ENCODE measurements at regions not wholly inside any gene's neighbourhood (a gene's known extent, or its start where the extent isn't known, plus 50 kb on each side); places are given as distances from the start of the nearest gene placed in this dataset.

DNA sequence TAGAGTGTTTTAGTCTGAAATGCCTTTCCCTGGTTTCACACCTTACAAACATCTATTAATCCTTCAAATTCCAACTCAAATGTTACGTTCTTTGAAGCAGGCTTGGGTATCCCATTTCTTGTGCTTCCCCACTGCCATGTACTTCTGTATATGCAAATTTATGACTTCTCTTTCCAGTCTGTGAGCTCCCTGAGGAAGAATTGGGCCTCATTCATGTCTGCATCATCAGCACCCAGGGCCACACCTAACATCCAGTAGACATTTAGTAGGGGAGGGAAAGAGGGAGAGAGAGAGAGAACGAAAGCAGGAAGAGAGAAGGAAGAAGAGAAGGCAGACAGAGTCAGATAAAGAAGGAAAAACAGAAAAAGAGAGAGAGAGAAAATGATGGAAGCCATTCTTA lies 53.3 kb upstream of the KY start:
- Histone ChIP-seq H3K9me3 (no peaks in the 10 kb centered on the region), H3K36me3 (no peaks in the 10 kb centered on the region), H3K27me3 (no peaks in the 10 kb centered on the region), H3K4me3 (no peak overlapping the region), H3K4me1 (no peaks in the 10 kb centered on the region), H3K27ac (no peak overlapping the region)
- intact Hi-C loops (cut with DNase I; ENCODE audit: low total_unique reads), result no loop called here
- DNase-seq (ENCODE audit: low spot score in 2 of 2), result no peak
- TF ChIP-seq, protein P1, sequence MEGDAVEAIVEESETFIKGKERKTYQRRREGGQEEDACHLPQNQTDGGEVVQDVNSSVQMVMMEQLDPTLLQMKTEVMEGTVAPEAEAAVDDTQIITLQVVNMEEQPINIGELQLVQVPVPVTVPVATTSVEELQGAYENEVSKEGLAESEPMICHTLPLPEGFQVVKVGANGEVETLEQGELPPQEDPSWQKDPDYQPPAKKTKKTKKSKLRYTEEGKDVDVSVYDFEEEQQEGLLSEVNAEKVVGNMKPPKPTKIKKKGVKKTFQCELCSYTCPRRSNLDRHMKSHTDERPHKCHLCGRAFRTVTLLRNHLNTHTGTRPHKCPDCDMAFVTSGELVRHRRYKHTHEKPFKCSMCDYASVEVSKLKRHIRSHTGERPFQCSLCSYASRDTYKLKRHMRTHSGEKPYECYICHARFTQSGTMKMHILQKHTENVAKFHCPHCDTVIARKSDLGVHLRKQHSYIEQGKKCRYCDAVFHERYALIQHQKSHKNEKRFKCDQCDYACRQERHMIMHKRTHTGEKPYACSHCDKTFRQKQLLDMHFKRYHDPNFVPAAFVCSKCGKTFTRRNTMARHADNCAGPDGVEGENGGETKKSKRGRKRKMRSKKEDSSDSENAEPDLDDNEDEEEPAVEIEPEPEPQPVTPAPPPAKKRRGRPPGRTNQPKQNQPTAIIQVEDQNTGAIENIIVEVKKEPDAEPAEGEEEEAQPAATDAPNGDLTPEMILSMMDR (IDR thresholded peaks at IDR 0.05), result no peak
- TF ChIP-seq POLR2AphosphoS5 (IDR thresholded peaks at IDR 0.05), result no peak
- no peak for TF ChIP-seq POLR2A (IDR thresholded peaks at IDR 0.05)

DNA sequence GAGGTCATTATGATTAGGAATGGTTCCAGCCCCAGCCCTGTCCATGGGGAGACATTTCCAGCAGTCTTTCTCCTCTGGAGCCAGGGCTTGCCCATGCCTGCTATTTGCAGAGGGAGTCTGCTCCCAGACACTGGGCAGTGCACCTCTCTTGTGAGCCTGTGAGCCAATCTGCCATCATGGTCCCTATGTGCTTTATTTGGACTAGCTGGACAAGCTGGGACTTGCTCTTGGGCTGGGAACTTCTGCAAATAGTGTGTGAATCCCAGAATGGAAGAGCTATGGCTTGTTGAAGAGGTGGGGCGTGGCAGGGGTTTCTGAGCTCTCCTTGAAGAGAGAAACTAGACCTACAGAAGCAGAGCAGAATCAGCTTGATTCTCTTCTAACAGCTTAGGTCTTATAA lies 53.7 kb upstream of the KY start:
- H3K4me3 ChIP-seq, result no peak overlapping the region
- no peak overlapping the region for H3K27ac ChIP-seq
- DNase-seq (ENCODE audit: low spot score in 2 of 2), result no peak
- H3K27me3 ChIP-seq, result no peaks in the 10 kb centered on the region
- H3K9me3 ChIP-seq, result no peaks in the 10 kb centered on the region
- TF ChIP-seq POLR2A (IDR thresholded peaks at IDR 0.05) (no peak), POLR2AphosphoS5 (IDR thresholded peaks at IDR 0.05) (no peak)
- TF ChIP-seq, protein P1 (IDR thresholded peaks at IDR 0.05), result no peak
- intact Hi-C loops (cut with DNase I; ENCODE audit: low total_unique reads), result no loop called here
- no peaks in the 10 kb centered on the region for H3K36me3 ChIP-seq
- no peaks in the 10 kb centered on the region for H3K4me1 ChIP-seq

DNA sequence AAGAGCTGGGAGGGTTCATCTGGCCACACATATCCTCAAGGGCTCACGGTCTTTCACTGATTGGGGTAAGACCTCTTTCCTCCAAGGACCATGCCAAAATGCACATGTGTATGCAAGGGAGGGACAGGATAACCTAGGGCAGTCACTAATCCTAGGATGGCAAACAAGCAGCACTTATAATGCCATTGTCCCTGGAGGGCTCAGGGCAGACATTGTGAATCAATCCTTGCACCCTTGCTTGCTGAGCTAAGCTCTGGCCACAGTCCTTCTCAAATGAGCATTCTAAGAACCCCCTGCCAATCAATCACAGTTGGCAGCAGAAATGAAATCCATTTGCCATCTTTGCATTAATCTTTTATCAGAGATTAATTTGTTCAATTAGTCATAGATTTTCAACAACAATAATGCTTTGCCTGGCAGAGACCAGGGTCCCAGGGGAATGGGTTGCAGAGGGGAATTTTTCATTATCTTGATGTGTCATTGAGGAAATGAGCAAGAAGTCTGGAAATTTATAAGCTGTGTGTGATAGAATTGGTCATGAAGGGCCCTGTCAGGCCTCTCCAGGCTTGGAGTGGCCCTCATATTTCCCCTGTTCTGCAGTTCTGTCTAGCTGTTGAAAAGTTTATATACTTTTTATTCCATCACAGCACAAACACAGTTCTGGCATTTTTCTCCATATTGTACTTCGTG lies 57.2 kb upstream of the KY start:
- TF ChIP-seq POLR2AphosphoS5 (IDR thresholded peaks at IDR 0.05), result no peak
- no peak overlapping the region for H3K27ac ChIP-seq
- DNase-seq (ENCODE audit: low spot score in 2 of 2), result no peak

DNA sequence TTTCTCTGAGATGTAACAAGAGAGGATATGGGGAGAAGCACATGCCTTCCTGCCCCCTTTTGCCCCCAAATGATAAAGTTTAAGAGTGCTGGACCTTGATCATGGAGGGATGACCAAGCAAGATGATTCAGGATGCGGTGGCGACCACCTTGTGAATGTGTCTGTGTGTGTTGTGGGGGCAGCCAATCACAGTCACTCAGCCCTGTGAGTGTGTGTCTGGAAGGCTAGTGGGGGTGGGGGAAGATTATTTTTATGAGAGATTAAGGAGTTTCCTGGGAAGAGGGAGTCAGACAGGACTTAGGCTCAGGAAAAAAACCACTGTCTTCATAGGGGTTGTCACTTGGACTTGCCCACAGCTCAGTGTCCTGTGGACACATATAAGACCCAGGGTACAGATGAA lies 57.8 kb upstream of the KY start:
- intact Hi-C loops (cut with DNase I; ENCODE audit: low total_unique reads), result no loop called here
- Histone ChIP-seq H3K36me3 (no peaks in the 10 kb centered on the region), H3K27me3 (no peaks in the 10 kb centered on the region), H3K4me3 (no peak overlapping the region), H3K4me1 (no peaks in the 10 kb centered on the region), H3K9me3 (no peaks in the 10 kb centered on the region), H3K27ac (no peak overlapping the region)
- TF ChIP-seq, protein P1 (IDR thresholded peaks at IDR 0.05), result no peak
- TF ChIP-seq POLR2A (IDR thresholded peaks at IDR 0.05) (no peak), POLR2AphosphoS5 (IDR thresholded peaks at IDR 0.05) (no peak)
- no peak for DNase-seq (ENCODE audit: low spot score in 2 of 2)

More for the DNA sequence above, 57.2 kb upstream of the KY start:
- Histone ChIP-seq H3K4me1 (no peaks in the 10 kb centered on the region), H3K4me3 (no peak overlapping the region), H3K36me3 (no peaks in the 10 kb centered on the region), H3K9me3 (no peaks in the 10 kb centered on the region), H3K27me3 (no peaks in the 10 kb centered on the region)
- intact Hi-C loops (cut with DNase I; ENCODE audit: low total_unique reads), result no loop called here

DNA sequence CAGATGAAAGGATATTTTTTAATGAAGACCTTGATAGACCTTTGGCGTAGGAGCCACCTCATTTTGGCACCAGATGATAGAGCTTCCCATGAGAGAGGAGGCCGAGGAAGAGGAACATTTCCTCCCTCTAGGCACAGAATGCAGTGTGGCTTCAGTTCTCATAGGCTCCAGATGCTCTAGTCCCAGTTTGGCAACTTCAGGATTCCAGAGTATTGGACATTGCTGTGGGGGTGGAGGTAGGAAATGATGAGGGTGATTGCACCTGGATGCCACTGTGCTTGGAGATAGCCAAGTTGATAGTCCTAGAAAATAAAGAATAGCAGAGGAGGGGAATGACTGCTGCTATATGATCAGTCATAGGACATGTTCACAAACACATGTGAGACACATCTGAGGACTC lies 58.3 kb upstream of the KY start:
- intact Hi-C loops (cut with DNase I; ENCODE audit: low total_unique reads), result no loop called here
- H3K9me3 ChIP-seq, result no peaks in the 10 kb centered on the region
- no peaks in the 10 kb centered on the region for H3K36me3 ChIP-seq
- DNase-seq (ENCODE audit: low spot score in 2 of 2), result no peak
- no peak for TF ChIP-seq POLR2AphosphoS5 (IDR thresholded peaks at IDR 0.05)
- TF ChIP-seq, protein P1 (IDR thresholded peaks at IDR 0.05), result no peak
- TF ChIP-seq POLR2A (IDR thresholded peaks at IDR 0.05), result no peak
- no peaks in the 10 kb centered on the region for H3K4me1 ChIP-seq
- no peaks in the 10 kb centered on the region for H3K27me3 ChIP-seq
- no peak overlapping the region for H3K27ac ChIP-seq
- H3K4me3 ChIP-seq, result no peak overlapping the region
